ELR (cell line): ENCODE measurements at regions not wholly inside any gene's neighbourhood (a gene's known extent, or its start where the extent isn't known, plus 50 kb on each side); places are given as distances from the start of the nearest gene placed in this dataset.

ENCODE experiments used
- DNase-seq: peaks from one replicate; pipeline ENCODE4 v3.0.0-alpha.2; 2015; ENCODE audit warnings: low read depth

DNA sequence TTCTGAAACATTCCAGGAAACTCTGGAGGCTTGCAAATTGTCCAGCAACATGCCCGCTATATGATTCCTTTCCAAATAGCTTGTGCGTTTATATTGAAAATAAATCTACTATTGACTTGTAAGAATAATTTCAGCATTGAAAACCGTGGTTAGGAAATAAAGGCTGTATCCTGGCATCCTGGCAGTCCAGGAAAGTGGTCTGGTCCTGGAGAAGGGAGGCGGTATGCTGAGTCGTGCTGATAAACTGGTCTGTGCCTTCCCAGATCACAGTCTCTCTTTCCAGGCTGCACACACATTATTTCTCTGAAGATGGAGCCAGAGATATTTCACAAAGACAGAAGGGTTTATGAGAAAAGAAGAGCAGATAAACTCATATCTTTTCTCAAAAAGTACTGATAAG lies 350.1 kb upstream of the COBL start:
- no peak for DNase-seq

DNA sequence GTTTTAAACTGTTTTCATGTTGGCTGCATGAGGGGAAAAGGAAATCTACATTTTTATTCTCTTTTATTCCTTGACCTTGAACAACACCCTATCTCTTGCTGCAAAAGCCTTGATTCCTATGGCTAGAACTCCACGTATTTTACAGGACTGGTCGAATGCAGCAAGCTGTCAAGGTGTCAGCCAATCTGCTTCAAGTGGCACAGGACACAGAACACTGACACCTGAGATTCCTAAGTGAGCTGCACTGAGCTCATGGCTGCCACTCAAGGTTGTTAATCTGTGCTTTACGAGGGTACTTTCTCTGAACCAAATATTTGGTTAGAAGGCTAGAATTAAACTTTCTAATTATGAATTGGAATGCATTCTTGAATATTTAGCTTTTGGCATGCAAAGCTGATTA lies 349.7 kb upstream of the COBL start:
- no peak for DNase-seq

DNA sequence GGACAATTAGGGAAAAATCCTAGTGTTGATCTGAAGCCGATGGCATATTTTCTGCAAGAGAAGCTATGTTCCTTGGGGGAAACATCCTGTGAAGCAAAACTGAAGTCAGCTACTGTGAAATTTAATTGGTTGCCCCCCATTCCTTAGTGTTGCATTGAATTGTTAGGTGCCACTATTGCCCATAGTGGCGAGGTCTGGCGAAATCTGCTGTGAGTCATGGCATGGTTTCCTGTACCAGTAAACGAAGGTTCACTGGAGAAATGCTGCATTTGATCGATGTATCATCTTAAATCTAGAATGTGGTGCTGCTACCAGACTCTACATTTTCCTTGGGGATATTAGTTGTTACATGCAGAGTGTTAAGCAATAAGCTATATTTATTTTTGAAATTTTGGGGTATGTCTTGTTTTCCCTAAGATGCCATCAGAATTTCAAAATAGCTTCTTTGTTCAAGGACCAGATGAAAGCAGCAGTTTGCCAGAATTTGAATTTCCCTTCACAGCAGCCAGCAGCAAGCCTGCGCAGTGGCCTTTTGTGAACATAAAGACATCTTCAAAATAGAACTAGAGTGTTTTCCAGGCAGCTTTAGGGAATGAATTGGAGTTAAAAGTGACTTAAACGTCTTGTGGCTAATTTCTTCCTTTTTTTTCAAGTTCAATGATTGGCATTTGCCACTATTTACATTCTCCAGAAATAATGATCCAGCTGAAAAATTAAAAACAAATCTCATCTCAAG lies 348.6 kb upstream of the COBL start:
- no peak for DNase-seq

DNA sequence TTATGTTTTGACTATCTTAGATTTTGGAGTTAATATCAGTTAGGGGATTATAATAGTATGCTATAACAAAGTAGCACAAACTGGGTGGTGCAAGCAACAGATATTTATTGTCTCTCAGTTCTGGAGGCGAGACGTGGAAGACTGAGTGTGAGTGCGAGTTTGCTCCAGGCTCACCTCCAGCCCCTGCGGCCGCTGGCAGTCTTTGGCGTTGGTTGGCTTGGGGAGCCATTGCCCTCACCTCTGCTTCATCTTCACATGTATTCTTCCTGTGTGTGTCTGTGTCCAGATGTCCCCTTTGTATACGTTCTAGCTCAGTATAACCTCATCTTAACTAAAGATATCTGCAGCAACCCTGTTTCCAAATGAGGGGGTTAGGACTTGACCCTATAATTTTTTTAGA lies 343.9 kb upstream of the COBL start:
- DNase-seq: no peak

DNA sequence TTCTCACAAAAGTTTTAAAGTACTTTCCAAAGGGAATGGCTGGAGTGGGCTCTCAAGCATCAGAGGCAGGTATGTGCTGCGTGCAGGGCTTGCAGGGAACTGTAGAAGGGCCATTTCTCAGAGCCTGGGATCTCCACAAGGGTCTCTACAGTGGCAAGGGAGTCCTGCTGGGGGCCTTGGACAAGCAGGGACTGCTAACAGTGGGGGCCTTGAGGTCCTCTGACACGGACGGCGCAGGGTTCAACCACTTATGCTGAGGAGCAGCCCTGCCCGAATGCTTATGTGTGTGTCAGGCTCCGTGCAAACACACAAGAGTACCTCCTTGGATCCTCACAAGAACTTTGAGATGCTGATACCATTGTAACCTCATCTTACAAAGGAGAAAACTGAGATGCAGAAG lies 342.1 kb upstream of the COBL start:
- DNase-seq: no peak

DNA sequence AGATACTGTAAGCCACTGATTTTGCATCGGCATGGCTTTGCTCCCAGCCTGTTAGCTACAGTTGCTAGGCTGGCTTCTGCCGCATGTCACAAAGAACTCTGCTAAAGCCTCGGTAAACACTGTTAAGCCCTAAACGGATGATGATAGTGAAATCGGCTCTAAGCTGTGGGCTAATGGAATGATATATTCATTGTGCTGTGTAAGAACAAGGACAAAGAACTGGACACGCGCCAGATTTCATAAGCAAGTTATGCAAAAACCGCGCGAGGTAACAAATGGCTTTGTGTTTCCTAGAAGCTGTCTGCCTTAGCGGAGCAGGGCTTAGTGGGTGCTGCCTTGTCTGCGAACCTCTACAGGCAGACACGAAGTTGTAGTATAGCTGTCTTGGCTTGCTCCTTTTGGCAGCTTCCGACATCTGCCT lies 331.3 kb upstream of the COBL start:
- DNase-seq: no peak

DNA sequence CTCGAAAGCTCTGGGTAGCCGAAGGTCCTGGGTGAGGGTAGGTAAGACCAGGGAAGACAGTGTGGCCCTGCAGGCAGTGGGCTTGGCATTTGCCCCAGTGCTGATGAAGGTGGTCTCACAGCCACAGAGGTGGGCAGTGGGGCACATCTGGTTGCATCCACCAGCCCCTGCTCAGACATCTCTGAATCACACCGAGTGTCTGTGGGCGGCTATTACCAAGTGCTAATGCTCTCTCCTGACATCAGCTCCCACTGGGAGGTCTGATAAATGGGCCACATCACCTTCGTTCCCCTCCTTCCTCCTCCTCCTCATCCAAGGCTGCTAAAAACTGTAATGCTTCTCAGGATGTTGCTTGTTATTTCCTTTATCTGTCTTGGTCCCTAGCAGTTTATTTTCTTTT lies 330.9 kb upstream of the COBL start:
- DNase-seq: no peak

DNA sequence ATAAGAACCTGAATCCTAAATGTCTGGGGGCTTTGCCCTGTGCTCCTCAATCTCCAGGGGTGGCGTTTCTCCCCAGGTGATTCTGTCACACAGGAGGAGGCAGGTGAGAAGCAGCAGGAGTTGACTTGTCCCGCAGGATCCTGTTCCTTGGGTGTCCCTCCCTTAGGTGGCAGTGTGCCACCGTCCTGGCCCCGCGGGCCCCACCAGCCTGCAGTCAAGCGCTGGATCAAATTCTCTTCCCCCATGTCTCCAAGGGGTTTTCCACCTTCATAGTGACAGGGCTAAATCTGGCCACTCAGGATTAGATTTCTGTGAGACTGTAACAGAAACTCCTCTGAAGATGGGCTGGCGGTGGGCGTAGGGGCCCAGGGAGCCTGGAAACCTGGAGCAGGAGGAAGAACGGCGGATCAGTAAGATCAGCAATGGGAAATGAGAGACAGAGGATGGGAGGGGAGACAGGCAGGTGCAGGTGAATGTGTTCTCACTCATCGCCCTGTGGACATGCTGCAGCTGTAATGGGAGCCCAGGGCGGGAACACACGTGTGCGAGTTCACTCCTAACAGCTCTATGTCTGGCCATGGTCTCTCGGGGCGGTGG lies 329.2 kb upstream of the COBL start:
- DNase-seq: no peak

DNA sequence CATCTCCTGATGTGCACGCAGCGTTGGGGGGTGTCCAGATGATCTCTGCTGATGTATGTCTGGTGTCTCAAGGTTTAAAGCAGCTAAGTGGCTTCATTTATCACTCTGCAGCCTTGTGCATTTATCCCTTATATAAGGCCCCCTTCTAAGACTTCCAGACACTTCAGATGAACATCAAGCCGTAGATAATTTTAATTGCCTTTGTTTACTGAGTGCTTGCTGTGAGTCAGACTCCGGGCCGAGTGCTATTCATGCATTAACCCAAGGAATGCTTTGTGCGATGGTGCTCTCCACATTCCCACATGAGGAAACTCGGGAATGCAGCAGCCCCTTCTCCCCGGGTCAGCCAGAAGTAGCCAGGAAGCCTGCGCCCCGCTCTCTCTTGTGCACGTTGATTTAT lies 328.6 kb upstream of the COBL start:
- no peak for DNase-seq

DNA sequence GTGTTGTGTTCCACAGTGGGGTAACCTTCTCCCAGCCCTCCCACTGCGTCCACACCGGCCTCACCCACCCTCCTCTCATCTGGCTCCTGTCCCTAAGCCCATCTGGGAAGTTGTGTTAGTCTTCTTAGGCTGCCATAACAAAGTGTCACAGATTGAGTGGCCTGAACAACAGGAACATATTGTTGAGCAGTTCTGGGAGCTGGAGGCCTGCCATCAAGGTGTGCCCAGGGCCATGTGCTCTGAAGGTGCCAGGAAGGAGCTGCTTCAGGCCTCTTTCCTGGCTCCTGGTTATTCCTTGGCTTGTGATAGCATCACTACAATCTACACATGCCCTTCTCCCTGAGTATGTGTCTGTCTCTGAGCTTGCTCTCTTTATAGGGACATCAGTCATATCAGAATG lies 327.6 kb upstream of the COBL start:
- no peak for DNase-seq

DNA sequence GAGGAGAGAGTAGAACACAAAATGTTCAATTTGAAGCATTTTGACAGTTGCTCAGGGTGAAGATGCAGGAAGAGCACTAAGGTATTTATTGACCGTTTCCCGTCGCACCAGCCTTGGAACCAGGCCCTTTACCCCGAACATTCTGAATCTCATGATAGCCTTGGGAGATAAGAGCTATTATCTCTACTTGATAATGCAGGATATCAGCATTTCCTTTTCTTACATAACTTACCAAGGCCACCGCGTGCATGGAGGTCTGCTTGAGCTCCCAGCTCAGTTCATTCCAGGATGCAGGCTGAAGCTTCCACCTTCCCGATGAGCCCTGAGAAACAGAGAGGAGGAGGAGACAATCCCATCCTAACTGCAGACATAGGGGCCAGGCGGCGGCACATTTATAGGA lies 324.2 kb upstream of the COBL start:
- DNase-seq: no peak

DNA sequence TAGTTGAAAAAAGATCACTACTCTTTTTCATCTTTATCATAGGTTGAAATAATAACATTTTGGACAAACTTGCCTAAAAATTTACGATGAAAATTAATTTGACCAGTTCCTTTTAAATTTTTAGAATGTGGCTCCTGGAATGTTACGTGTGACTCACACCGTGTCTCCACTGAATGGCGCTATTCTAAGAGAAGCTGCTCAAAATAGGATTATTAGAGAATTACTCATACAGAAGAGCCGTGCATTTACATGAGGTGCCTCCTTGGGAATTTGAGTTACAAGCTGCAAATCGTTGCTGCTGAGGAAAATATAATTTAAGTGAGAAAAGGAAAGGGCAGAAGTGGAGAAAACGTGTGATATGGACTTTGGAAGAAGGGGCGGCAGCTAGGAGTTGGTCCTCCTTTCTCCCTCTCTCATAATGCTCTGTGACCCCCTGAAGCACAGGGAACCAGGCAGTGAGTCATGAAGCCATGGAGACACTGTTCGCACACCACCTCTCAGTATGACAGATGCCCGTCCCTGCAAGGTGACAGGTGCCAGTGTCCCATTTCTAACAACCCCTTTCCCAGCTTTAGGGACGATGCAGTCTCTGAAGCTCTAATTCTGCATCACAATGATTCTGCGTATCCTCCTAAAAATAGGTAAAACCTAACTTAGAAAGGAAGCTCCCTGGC lies 323.2 kb upstream of the COBL start:
- no peak for DNase-seq

DNA sequence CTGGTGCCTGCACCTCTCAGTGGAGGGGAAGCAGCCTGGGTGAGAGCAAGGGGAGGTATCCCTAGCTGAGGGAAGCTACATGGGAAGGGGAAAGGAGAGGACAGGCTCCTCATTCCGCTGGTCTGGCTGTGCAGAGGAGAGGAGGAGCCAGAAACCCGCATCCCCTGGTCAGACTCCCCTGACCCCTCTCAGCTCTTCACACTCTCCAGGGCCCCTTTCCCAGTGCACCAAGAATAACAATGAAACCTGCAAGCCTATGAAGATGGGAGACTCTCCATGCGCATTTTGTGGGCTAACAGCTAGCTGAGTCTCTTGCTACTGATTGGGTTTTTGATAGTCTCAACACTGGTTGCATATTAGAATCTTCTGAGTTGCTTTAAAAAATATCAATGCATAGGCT lies 319.9 kb upstream of the COBL start:
- no peak for DNase-seq

DNA sequence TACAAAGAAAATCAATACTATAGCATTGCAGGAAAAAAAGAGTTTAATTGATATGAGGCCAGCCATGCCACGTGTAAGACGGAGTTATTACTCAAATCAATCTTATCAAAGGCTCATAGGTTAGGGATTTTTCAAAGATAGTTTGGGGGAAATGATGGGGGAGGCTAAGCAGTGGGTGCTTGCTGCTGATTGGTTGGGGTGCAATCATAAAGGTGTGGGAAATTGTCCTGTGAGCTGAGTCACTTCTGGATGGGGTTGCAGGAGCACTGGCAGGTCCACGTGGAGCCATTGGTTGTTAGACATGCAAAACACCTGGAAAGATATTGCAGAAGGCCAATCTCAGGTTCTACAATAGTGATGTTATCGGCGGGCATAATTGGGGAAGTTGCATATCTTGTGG lies 319.2 kb upstream of the COBL start:
- no peak for DNase-seq

DNA sequence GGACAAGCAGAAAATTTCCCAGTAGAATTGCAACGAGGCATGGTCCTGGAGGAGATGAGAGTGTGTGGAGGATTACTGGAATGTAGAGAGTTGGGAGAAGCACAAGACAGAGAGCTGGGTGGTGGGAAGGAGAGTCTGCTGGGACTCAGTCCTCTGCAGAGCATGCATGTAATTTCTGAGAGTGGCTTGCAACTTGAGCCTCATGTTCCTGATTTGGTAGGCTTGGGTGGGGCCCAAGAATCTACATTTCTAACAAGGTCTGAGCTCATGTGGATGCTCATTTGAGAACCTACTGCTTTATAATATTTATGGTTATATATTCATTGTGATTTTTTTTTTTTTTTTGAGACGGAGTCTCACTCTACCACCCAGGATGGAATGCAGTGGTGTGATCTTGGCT lies 317.9 kb upstream of the COBL start:
- DNase-seq: no peak

DNA sequence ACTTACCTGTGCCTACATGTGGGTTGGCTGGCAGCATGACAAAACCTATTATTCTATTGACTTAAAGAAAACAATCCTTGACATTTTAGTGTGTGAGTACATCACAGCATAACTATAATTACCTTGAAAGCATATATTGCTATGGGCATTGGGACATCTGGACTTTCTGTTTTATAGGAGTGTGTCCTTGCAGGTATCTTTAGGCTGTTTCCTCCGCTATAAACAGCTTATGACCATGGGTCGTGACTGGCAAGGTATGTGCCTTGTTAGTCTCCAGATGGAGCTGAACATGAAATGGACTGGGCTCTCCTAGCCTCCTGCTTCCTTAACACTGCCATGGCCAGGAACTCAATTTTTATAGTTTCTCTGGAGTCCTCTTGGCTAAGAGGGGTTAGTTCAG lies 317.4 kb upstream of the COBL start:
- no peak for DNase-seq

DNA sequence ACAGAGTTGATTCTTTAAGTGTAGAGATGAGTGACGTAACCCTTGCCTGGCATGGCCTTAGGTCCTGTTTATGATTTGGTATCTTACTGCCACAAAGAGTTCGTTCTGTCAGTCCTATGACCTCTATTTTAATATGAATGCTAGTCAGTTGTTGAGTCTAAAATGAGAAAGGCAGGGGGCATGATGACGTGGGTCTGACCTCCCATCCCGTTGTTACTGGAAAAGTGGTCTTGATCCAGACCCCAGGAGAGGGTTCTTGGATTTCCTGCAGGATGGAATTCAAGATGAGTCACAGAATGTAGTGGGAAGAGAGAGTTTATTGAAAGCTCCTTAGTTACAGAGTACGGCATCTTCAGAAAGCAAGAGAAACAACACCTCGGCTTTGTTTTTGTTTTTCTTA lies 317.0 kb upstream of the COBL start:
- DNase-seq: no peak

DNA sequence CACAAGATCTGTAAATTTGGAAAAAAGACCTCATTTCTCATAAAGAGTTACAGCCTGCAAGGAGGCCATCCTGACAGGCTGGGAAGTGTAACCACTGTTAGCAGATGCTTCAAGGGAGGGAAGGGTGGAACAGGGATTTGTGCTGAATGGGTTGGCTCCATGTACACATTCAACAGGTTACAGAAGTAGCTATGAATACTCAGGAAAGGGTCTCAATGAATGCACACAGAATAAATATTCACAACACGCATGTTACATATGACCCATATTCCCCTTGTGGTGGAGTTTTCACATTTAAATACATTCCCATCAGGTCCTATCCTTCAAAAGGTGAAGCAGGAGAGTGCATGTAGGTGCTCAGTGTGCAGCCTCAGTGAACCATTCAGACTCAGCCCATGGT lies 316.4 kb upstream of the COBL start:
- DNase-seq: no peak

DNA sequence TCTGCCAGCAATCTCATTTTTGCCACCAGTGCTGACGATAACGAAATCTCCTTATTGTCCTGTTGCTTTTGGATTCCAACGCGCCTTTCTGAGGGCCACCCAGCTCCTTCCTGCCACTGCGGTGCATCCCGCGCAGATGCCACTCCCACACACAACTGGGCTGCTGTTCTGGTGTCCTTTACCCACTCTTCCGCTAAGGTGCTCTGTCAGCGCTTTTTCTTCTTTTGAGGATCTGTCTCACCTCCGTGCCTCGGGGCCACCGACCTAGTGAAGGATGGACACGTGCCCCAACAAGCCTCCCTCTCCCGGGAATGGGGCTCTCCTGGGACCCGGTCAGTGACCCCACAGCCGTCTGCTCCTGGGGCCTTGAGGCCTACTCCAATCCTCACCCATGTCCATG lies 314.3 kb upstream of the COBL start:
- no peak for DNase-seq

DNA sequence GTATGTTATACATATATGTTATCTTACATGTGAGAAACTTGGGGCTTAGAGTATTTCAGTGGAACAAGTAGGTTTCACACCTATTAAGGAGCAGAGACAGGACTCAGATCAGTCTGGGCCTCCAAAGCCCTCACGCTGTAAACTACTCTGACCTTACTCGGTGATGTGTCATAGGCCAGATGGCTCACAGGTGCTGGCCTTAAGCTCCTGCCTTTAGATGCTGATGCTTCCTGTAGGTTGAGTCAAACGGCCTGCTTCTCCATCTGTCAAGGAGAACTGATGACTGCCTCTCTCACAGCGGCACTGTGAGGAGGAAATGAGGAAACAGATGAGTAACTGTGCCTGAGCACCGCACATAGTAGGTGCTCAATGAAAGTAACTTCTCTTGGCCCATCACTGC lies 312.6 kb upstream of the COBL start:
- no peak for DNase-seq

DNA sequence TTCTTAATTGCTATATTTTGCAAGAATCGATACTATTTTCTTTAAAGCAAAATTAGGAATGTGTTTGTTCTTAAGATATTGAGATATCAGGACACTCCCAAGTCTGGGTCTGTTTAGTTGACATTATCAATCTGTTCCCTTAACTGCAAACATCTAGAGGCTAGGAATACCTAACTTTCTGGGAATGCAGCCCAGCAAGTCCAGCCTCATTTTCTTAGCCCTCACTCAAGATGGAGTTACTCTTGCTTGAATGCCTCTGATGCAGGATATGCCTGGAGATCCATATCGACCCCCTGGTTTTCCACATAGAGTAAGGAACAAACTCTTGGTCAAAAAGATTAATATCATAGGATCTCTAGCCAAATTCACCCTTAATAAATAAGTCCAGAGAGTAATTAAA lies 305.3 kb upstream of the COBL start:
- no peak for DNase-seq

DNA sequence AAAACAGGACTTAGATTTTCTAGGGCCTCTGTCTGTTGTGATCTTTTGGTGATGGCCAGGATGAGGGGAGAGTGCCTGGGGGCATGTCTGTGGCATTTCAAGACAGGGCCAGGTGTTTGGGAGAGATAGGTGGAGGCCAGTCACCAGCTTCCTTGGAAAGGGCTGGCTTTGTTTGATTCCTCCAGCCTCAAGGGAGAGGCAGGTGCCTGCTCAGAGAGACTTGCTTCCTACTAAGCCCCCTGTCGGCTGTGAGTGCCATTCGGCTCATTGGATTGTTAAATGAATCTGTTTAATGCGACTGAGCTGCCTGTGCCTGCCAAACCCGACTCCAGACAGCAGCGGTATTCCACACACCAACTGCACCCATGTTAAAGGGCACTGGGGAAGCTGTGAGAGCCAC lies 304.1 kb upstream of the COBL start:
- no peak for DNase-seq

DNA sequence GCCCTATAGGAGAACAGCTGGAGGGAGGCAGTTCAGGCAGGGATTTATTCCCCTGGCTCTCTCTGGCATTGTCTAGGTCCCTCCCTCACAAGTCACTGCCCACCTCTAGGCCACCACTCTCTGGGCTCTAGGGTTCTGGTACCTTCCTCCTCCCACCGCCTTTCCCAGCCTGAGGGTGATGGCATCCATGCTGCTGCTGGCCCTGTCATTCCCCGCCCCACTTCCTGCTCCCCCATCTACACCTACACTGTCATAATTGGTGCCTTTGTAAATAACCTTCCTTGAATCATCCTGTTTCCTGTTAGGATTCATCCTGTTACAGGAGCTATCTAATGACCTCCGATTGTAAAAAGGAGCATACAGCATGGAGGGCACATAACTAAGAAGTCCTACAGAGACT lies 303.3 kb upstream of the COBL start:
- DNase-seq: no peak

DNA sequence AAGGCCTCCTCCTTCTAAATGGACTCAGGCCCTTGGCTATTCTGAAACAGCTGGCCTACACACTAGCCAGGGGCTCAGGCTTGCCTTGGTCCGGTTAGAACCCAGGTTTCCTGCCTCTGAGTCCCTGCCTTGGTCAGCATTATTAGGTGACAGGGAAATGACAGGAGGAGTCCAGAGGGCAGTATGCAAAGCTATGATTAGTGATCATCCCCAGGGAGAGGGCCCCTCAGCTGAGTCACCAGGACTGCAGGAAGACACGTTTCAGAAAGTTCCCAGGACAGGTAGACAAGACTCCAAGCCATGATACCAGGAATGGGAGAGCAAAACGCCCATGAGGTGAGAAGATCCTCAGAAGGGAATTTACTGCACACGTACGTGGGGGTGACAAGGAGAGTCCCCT lies 301.1 kb upstream of the COBL start:
- no peak for DNase-seq
